ENCODE measurements at regions not wholly inside any gene's neighbourhood (a gene's known extent, or its start where the extent isn't known, plus 50 kb on each side); places are given as distances from the start of the nearest gene placed in this dataset.

GRCh38 chr4:53764761-53765490 lies 173.6 kb upstream of the LNX1 start:
- no peak for DNase-seq

GRCh38 chr4:53763813-53764597 lies 172.7 kb upstream of the LNX1 start:
- DNase-seq, result no peak

- no peak for DNase-seq
Observed at GRCh38 chr4:53755656-53756055, 164.4 kb upstream of the LNX1 start.

DNA sequence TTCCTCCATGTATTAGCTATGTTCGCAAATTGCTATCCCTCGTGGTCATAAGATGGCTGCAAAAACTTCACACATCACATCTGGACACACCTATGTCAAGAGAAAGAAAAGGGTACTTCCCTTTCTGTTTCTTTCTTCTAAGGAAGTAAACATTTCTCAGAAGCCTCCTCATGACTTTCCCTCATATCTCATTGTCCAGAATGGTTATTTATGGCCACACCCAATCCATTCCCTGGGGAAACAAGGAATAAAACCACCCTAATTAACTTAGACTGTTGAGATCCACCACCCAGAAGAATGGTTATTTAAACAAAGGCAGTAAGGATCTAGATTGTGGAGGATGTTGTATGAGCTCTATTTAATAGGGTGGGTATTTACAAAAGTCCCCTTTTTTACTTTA lies 160.8 kb upstream of the LNX1 start:
- DNase-seq, result no peak

- no peak for DNase-seq
Observed at GRCh38 chr4:53748328-53748772, 157.1 kb upstream of the LNX1 start.

DNA sequence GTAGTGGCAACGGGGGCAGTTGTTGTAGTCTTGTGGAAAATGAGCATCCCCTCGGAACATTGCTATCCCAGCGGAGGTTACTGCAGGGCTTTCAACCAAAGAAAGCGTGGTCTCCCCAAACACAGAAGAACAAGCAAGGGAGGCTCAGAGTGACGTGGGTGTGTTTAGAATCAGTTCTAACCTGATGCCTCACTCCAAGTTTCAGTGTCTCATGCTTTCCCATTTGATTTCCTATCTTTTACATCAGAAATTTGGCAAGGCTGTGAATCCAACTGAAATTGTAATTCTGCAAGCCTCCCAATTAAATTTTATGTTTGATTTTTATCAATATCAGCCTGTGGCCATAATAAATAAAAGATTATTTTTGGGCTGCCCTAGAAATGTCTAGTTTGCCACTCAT lies 156.1 kb upstream of the LNX1 start:
- DNase-seq, result no peak

DNA sequence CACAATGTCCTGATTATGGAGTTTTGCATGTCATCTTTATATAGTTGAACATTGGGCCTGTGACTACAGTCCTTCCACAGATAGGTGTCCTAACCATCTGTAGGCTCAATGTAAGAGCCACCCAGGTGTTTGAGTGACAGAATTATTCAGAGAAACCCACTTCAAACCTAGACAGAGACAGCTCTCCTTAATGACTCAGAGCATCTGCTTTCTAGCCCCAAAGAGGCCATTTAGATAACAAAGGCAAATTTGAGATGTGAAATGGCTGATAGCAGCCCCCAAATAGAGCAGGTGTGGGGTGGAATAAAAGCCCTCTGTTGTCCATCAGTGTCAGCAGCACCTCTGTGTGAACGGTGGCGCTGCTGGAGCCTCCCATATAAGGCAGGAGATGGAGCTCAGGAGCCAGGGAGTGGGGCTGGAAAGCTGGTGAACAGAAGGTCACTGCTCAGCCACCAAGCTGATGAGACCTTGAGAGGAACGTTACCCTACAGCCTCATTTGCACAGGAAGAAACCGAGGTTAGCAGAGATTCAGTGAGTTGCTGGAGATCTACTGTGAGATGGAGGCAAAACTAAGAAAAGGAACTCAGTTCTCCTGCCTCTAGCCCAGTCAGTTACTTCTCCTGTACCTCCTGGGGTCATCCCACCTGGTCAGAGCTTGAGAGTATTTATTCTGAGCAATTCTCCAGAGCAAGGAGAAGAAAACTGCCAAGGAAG lies 153.3 kb upstream of the LNX1 start:
- peak; percentile 7 for DNase-seq

GRCh38 chr4:53734584-53735353 lies 143.5 kb upstream of the LNX1 start:
- no peak for DNase-seq

- DNase-seq, result no peak
Observed at GRCh38 chr4:53734182-53734581, 142.9 kb upstream of the LNX1 start.

DNA sequence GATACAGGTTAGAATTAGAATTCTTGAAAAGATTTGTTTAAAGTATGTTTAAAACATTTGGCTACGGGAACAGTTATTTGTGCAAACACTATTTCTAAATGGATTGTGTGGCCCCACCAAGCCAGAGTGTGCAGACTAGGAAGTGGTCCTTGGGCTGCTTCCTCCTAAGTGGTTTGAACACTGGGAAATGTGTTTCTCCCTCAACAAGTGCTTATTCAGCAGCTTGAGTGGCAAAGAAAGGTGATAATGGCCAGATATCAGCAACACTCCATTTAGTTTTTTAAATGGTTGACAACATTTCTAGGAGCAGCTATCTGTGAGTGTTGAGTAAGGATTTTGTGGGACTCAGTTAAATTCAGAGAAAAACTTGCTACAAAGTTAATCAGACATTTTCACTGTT lies 141.4 kb upstream of the LNX1 start:
- DNase-seq, result no peak

- no peak for DNase-seq
Observed at GRCh38 chr4:53730031-53730805, 138.9 kb upstream of the LNX1 start.

GRCh38 chr4:53722110-53722509 lies 130.8 kb upstream of the LNX1 start:
- DNase-seq, result no peak

- DNase-seq, result no peak
Observed at GRCh38 chr4:53721263-53721662, 130.0 kb upstream of the LNX1 start.

- no peak for DNase-seq
Observed at GRCh38 chr4:53720776-53721175, 129.5 kb upstream of the LNX1 start.

GRCh38 chr4:53717064-53717549 lies 125.8 kb upstream of the LNX1 start:
- DNase-seq, result no peak

GRCh38 chr4:53716471-53717063 lies 125.3 kb upstream of the LNX1 start:
- no peak for DNase-seq

DNA sequence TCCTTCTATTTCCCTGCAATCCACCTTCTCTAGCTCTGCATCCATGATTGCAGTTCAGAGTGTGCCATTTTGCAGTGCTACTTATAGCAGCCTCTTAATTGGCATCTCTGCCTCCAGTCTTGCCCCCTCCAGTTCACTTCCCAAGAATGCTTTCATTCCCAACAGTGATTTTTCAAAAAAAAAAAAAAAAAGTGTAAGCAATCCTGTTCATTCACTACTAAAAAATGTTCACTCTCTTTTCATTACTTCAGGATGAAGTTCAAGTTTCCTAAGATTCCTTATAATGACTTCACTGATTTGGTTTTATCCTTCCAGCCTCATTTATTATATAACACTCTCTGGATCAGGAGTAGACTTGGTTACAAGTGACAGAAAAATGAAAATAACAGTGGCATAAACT lies 124.7 kb upstream of the LNX1 start:
- DNase-seq, result no peak

DNA sequence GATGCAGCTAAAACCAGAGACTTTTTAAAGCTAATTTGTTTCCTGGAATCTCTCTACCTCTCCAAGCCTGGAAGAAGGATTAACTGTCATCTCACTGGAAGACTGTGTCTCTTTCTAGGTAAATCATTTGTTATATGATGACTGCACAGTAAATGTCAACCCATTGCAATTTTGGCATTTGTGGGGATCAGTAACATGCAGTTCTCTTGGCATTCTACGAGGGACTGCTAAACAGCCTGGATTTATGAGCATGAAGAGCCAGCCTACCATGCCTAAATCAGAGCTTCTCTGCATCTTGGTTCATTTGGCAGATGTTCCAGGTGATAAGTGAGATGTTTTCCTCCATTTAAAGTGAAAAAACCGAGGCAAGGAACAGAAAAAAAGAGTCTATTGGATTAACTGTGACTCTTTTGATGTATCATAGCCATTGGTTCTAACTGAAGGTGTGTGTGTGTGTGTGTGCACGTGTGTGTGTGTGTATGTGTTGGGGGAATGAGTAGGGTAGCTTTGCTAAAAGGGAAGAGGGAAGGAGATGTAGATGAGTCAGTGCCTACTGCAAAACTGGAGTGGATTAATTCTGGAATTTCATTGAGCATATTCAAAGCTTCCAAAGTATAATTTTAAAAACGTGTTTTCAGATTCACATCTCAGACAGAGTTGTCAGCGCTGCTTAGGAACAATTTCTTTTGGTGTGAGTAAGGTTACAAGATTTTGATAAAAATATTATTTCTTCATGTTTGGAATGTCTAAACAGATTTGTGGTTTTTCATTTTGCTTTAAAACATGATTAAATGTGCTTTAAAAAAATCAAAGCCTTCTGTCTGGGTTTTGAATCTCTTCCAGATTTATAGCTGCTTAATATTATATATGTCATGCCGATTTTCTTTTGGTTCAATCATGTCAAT lies 123.2 kb upstream of the LNX1 start:
- no peak for DNase-seq

DNA sequence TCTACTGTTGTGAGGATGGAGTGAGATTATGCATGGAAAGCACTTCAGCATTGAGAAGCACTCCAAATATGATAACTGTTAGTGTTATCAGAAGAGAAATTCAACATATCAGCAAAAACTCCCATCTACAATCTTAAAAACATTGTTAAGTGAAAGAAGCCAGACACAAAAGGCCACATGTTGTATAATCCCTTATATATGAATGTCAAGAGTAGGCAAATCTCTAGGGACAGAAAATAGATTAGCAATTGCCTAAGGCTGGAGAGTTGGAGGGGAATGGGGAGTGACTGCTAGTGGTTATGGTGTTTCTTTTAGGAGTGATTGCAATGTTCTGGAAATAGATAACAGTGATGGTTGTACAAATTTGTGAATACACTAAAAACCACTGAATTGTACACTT lies 122.5 kb upstream of the LNX1 start:
- DNase-seq, result no peak

DNA sequence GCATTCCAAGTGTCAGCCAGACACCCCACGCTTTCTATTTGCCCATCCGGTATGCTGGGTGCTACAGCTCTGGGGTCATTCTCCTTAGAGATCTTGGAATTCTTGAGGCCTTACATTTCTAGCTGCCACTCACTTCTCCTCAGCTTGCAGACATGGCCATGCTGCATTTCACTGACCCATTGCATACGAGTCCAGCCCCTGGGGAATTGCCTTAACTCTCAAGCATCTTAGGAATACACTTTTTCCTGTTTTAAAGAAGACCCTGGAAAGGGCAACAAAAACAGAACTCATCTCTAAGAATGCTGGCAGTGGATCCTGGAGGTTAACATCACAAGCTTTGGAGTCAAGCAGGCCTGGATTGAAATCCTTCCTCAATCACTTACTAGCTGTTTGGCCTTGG lies 122.0 kb upstream of the LNX1 start:
- DNase-seq, result no peak
